ENCODE measurements at regions not wholly inside any gene's neighbourhood (a gene's known extent, or its start where the extent isn't known, plus 50 kb on each side); places are given as distances from the start of the nearest gene placed in this dataset.

DNA sequence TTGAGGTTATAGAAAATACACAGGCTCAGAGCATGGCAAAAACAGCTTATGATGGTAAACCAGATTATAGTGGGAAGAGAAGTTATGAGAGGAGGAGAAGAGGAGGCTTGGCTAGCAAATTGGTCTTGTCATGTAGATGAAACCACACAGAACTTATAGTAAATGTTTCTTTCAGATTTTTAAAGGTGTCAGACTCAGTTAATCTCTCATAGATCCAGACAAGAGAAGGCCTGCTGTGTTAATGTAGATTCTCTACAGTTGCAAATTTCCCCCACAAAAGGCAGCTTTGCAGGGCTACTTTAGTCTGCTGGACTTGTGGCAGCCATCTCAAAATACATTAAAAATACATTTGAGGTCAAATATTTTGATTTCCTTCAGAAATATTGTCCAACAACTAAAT is 1731.7 kb downstream of the ARAP2 start (continued):
- TF ChIP-seq, protein P1, sequence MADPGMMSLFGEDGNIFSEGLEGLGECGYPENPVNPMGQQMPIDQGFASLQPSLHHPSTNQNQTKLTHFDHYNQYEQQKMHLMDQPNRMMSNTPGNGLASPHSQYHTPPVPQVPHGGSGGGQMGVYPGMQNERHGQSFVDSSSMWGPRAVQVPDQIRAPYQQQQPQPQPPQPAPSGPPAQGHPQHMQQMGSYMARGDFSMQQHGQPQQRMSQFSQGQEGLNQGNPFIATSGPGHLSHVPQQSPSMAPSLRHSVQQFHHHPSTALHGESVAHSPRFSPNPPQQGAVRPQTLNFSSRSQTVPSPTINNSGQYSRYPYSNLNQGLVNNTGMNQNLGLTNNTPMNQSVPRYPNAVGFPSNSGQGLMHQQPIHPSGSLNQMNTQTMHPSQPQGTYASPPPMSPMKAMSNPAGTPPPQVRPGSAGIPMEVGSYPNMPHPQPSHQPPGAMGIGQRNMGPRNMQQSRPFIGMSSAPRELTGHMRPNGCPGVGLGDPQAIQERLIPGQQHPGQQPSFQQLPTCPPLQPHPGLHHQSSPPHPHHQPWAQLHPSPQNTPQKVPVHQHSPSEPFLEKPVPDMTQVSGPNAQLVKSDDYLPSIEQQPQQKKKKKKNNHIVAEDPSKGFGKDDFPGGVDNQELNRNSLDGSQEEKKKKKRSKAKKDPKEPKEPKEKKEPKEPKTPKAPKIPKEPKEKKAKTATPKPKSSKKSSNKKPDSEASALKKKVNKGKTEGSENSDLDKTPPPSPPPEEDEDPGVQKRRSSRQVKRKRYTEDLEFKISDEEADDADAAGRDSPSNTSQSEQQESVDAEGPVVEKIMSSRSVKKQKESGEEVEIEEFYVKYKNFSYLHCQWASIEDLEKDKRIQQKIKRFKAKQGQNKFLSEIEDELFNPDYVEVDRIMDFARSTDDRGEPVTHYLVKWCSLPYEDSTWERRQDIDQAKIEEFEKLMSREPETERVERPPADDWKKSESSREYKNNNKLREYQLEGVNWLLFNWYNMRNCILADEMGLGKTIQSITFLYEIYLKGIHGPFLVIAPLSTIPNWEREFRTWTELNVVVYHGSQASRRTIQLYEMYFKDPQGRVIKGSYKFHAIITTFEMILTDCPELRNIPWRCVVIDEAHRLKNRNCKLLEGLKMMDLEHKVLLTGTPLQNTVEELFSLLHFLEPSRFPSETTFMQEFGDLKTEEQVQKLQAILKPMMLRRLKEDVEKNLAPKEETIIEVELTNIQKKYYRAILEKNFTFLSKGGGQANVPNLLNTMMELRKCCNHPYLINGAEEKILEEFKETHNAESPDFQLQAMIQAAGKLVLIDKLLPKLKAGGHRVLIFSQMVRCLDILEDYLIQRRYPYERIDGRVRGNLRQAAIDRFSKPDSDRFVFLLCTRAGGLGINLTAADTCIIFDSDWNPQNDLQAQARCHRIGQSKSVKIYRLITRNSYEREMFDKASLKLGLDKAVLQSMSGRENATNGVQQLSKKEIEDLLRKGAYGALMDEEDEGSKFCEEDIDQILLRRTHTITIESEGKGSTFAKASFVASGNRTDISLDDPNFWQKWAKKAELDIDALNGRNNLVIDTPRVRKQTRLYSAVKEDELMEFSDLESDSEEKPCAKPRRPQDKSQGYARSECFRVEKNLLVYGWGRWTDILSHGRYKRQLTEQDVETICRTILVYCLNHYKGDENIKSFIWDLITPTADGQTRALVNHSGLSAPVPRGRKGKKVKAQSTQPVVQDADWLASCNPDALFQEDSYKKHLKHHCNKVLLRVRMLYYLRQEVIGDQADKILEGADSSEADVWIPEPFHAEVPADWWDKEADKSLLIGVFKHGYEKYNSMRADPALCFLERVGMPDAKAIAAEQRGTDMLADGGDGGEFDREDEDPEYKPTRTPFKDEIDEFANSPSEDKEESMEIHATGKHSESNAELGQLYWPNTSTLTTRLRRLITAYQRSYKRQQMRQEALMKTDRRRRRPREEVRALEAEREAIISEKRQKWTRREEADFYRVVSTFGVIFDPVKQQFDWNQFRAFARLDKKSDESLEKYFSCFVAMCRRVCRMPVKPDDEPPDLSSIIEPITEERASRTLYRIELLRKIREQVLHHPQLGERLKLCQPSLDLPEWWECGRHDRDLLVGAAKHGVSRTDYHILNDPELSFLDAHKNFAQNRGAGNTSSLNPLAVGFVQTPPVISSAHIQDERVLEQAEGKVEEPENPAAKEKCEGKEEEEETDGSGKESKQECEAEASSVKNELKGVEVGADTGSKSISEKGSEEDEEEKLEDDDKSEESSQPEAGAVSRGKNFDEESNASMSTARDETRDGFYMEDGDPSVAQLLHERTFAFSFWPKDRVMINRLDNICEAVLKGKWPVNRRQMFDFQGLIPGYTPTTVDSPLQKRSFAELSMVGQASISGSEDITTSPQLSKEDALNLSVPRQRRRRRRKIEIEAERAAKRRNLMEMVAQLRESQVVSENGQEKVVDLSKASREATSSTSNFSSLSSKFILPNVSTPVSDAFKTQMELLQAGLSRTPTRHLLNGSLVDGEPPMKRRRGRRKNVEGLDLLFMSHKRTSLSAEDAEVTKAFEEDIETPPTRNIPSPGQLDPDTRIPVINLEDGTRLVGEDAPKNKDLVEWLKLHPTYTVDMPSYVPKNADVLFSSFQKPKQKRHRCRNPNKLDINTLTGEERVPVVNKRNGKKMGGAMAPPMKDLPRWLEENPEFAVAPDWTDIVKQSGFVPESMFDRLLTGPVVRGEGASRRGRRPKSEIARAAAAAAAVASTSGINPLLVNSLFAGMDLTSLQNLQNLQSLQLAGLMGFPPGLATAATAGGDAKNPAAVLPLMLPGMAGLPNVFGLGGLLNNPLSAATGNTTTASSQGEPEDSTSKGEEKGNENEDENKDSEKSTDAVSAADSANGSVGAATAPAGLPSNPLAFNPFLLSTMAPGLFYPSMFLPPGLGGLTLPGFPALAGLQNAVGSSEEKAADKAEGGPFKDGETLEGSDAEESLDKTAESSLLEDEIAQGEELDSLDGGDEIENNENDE (IDR thresholded peaks at IDR 0.05; ENCODE audit: insufficient replicate concordance, low read length), result no peak
- TF ChIP-seq SAP30 (IDR thresholded peaks at IDR 0.05; ENCODE audit: insufficient read depth, insufficient replicate concordance, low read length), result no peak
- no peak for TF ChIP-seq GABPA (IDR thresholded peaks at IDR 0.05; ENCODE audit: borderline replicate concordance, insufficient read depth, low read length)
- TF ChIP-seq BRCA1 (IDR thresholded peaks at IDR 0.05; ENCODE audit: low read depth, low read length), result no peak
- no peak for TF ChIP-seq POU5F1 (IDR thresholded peaks at IDR 0.05; ENCODE audit: low read depth, low read length)
- no peak for TF ChIP-seq NRF1 (IDR thresholded peaks at IDR 0.05; ENCODE audit: low read depth, low read length)
- TF ChIP-seq SIX5 (IDR thresholded peaks at IDR 0.05; ENCODE audit: low read depth, low read length), result no peak
